ENCODE measurements at regions not wholly inside any gene's neighbourhood (a gene's known extent, or its start where the extent isn't known, plus 50 kb on each side); places are given as distances from the start of the nearest gene placed in this dataset.
A peak's percentile ranks its signal among the peaks of the same experiment; 100 is the strongest.

DNA sequence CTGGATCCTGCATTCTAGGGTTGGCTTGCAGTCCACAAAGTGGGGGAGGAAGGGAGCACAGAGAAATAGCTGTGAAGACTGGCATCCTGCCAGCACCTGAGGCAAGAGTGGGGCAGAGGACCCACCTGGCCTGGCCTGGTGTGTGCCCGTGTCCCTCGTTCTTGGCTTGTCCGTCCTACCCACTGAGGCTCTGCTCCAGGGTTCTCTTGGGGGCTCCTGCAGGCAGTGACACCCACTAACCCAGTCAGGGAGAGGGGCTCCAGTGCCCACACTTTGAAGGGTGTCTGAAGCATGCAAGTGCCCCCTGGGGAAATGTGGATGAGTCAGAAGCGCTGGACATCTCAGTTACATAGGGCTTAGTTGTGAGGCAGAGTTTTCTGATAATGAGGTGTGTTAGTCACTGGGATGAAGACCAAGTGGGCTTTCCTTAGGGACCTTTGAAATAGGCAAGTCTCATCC lies 79.4 kb downstream of the SLC4A3 start:
- Histone ChIP-seq H3K4me3 (no peak overlapping the region), H3K79me2 (ENCODE audit: control insufficient read depth, insufficient read depth, low read length) (no peaks in the 10 kb centered on the region), H3K4me1 (replicated peaks in 1 of 2; ENCODE audit: control insufficient read depth in 2 of 2, insufficient read depth in 2 of 2, low read length in 2 of 2) (no peaks in the 10 kb centered on the region; a peak in 1 of 5 replicates), H3K9me3 (replicated peaks; ENCODE audit: control insufficient read depth, insufficient read depth, low read depth, low read length) (no peaks in the 10 kb centered on the region), H2AFZ (ENCODE audit: low read depth, low read length) (no peak overlapping the region), H3K9me1 (ENCODE audit: control insufficient read depth, insufficient read depth, low read length) (no peaks in the 10 kb centered on the region), H3K36me3 (ENCODE audit: control insufficient read depth, insufficient read depth, low read length) (no peaks in the 10 kb centered on the region), H4K20me1 (replicated peaks; ENCODE audit: control insufficient read depth, insufficient read depth, low read length) (no peaks in the 10 kb centered on the region), H3K9ac (ENCODE audit: insufficient read depth in 1 of 2, low read depth in 2 of 2, low read length in 2 of 2) (no peak overlapping the region), H3K4me2 (ENCODE audit: insufficient read depth, low read length) (no peak overlapping the region), H3K27me3 (ENCODE audit: control insufficient read depth in 2 of 2, insufficient read depth in 2 of 2, low read length in 2 of 2) (no peaks in the 10 kb centered on the region; a peak in 2 of 5 replicates), H3K27ac (ENCODE audit: extremely low read depth, low read depth, low read length) (no peak overlapping the region)
- no peak for FAIRE-seq
- 0% methylated on average over 3 of the region's 4 CpGs for WGBS (ENCODE audit: insufficient coverage, low coverage, missing lambda C conversion rate)
- in situ Hi-C loops (cut with MboI) (no loop called here), intact Hi-C loops (cut with micrococcal nuclease) (no loop called here)
- no peak for DNase-seq (ENCODE audit: extremely low read depth in 1 of 4, low spot score in 3 of 4)
- CTCF ChIA-PET (ENCODE audit: low intra/inter-chr PET ratio), result no interaction called here
- ATAC-seq, result no peak
- POLR2A ChIA-PET, result no interaction called here
- BruUV-seq (replicated peaks), result no TSS peak
- peak; percentile 47 for TF ChIP-seq NFIC (IDR thresholded peaks at IDR 0.05)
- TF ChIP-seq ZNF408 (CRISPR knock-in tag; IDR thresholded peaks at IDR 0.05; ENCODE audit: low read depth), result no peak

DNA sequence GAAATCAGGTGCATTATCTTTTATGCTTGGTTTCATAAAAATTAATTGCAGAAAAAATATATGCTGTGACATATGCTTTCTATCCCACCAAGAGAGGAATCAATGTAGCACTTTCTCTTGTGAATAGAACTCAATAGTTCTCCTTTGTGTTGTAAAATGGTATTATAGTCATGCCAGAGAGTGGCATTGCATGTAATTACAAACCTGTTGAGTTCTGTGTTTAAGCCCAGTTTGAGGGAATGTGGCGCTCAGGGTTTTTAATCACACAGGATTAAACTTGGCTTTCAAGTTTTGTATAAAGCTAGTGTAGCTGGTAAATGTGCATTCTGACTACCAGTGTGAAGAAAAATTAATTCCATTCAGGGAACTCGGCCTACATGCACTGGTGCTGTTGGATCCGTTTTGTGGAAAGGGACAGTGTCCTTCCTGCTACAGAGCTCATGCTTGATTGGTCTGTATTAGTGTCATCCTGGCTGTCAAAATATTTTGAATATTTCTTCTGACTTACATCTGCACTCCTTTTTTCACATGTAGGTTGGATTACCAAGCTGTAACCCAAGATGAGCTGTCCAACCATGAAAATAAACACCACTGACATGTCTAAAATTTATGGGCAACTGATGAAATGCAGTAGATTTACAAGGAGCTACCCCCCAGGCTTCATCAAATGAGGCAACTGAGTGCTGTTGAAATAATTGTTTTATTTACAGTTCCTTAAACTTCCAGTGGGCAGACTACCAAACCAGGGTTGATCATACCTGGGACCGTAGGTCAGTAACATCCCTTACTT lies 80.3 kb downstream of the SLC4A3 start:
- no peak for ATAC-seq
- no peak overlapping the region for H3K27ac ChIP-seq (ENCODE audit: extremely low read depth, low read depth, low read length)
- no peak overlapping the region for H3K4me2 ChIP-seq (ENCODE audit: insufficient read depth, low read length)
- no peaks in the 10 kb centered on the region for H4K20me1 ChIP-seq (replicated peaks; ENCODE audit: control insufficient read depth, insufficient read depth, low read length)
- POLR2A ChIA-PET, result no interaction called here
- CTCF ChIA-PET (ENCODE audit: low intra/inter-chr PET ratio), result no interaction called here
- H3K79me2 ChIP-seq (ENCODE audit: control insufficient read depth, insufficient read depth, low read length), result no peaks in the 10 kb centered on the region
- in situ Hi-C loops (cut with MboI) (no loop called here), intact Hi-C loops (cut with micrococcal nuclease) (no loop called here)
- no peak for DNase-seq (ENCODE audit: extremely low read depth in 1 of 4, low spot score in 3 of 4)
- no peak overlapping the region for H2AFZ ChIP-seq (ENCODE audit: low read depth, low read length)
- H3K4me1 ChIP-seq (replicated peaks in 1 of 2; ENCODE audit: control insufficient read depth in 2 of 2, insufficient read depth in 2 of 2, low read length in 2 of 2), result no peaks in the 10 kb centered on the region
- H3K9me1 ChIP-seq (ENCODE audit: control insufficient read depth, insufficient read depth, low read length), result no peaks in the 10 kb centered on the region
- no peak overlapping the region for H3K4me3 ChIP-seq
- H3K27me3 ChIP-seq (ENCODE audit: control insufficient read depth in 2 of 2, insufficient read depth in 2 of 2, low read length in 2 of 2), result no peaks in the 10 kb centered on the region; a peak in 2 of 5 replicates
- no peak for TF ChIP-seq SRF (CRISPR knock-in tag; IDR thresholded peaks at IDR 0.05)
- peak; percentile 56 for TF ChIP-seq MEIS2 (IDR thresholded peaks at IDR 0.05; ENCODE audit: partially characterized antibody)
- no peak for TF ChIP-seq GATAD2B (IDR thresholded peaks at IDR 0.05; ENCODE audit: borderline replicate concordance)
- no TSS peak for BruUV-seq (replicated peaks)
- 4% methylated on average over 4 of the region's 4 CpGs for WGBS (ENCODE audit: insufficient coverage, low coverage, missing lambda C conversion rate)
- H3K9ac ChIP-seq (ENCODE audit: insufficient read depth in 1 of 2, low read depth in 2 of 2, low read length in 2 of 2), result no peak overlapping the region
- H3K36me3 ChIP-seq (ENCODE audit: control insufficient read depth, insufficient read depth, low read length), result no peaks in the 10 kb centered on the region
- FAIRE-seq, result no peak
- no peaks in the 10 kb centered on the region for H3K9me3 ChIP-seq (replicated peaks; ENCODE audit: control insufficient read depth, insufficient read depth, low read depth, low read length)

Measured in K562 (cell line).